RWPE2 (cell line): ENCODE measurements at regions not wholly inside any gene's neighbourhood (a gene's known extent, or its start where the extent isn't known, plus 50 kb on each side); places are given as distances from the start of the nearest gene placed in this dataset.

Experiments
- ATAC-seq: fragments of 200-7000 bp; cut with Tn5 transposase; 3 replicates; pipeline ENCODE4 v1.9.1; 2021; ENCODE audit warnings: low read depth
- DNase-seq: peaks from one replicate; pipeline ENCODE4 v3.0.0-alpha.2; 2020; ENCODE audit warnings: low spot score
- H3K27ac ChIP-seq: fragments of 450-650 bp; 2 replicates; pipeline ENCODE4 v1.5.1; 2017; ENCODE audit warnings: mild to moderate bottlenecking; ENCODE audit not compliant: poor library complexity, severe bottlenecking
- H3K27me3 ChIP-seq: fragments of 250-450 bp; sonication (Bioruptor Pico); 2 replicates; pipeline ENCODE4 v1.5.1; 2021; ENCODE audit warnings: mild to moderate bottlenecking, moderate library complexity; ENCODE audit not compliant: insufficient read depth, poor library complexity, severe bottlenecking
- H3K36me3 ChIP-seq: fragments of 250-450 bp; sonication (Bioruptor Pico); 2 replicates; pipeline ENCODE4 v1.5.1; 2020; ENCODE audit warnings: low read depth, mild to moderate bottlenecking, moderate library complexity
- H3K4me1 ChIP-seq: fragments of 250-450 bp; sonication (Bioruptor Pico); 2 replicates; pipeline ENCODE4 v1.5.1; 2021; ENCODE audit warnings: mild to moderate bottlenecking, moderate library complexity; ENCODE audit not compliant: insufficient read depth, poor library complexity, severe bottlenecking
- H3K4me3 ChIP-seq: fragments of 250-450 bp; sonication (Bioruptor Pico); 2 replicates; pipeline ENCODE4 v1.5.1; 2021; ENCODE audit warnings: mild to moderate bottlenecking, moderate library complexity; ENCODE audit not compliant: severe bottlenecking
- H3K9me3 ChIP-seq: fragments of 250-450 bp; sonication (Bioruptor Pico); 2 replicates; pipeline ENCODE4 v1.5.1; 2021; ENCODE audit warnings: mild to moderate bottlenecking, moderate library complexity; ENCODE audit not compliant: severe bottlenecking
- CTCF ChIP-seq: fragments of 450-650 bp; IDR thresholded peaks from one replicate; pipeline ENCODE4 v1.5.1; 2017; ENCODE audit warnings: mild to moderate bottlenecking, moderate library complexity; ENCODE audit not compliant: poor library complexity, severe bottlenecking

GRCh38 chr7:124674451-124674850, 91.1 kb downstream of the GPR37 start:
- no peaks in the 10 kb centered on the region for H3K9me3 ChIP-seq
- DNase-seq: no peak

GRCh38 chr7:124672011-124672410, 93.6 kb downstream of the GPR37 start:
- Histone ChIP-seq H3K27ac (no peak overlapping the region), H3K36me3 (no peaks in the 10 kb centered on the region), H3K27me3 (no peaks in the 10 kb centered on the region), H3K4me3 (no peak overlapping the region), H3K9me3 (no peaks in the 10 kb centered on the region), H3K4me1 (peaks cover 9% of the 10 kb centered on the region)
- ATAC-seq (peak; percentile 91), DNase-seq (no peak)
- TF ChIP-seq CTCF: no peak

More at GRCh38 chr7:124674451-124674850, 91.1 kb downstream of the GPR37 start:
- H3K27me3 ChIP-seq: no peaks in the 10 kb centered on the region
- H3K4me1 ChIP-seq: peaks cover 9% of the 10 kb centered on the region
- no peak for ATAC-seq
- H3K4me3 ChIP-seq: no peak overlapping the region
- no peak for TF ChIP-seq CTCF
- no peaks in the 10 kb centered on the region for H3K36me3 ChIP-seq
- H3K27ac ChIP-seq: no peak overlapping the region

- no peak overlapping the region for H3K4me3 ChIP-seq
- DNase-seq (no peak), ATAC-seq (no peak)
- no peak overlapping the region for H3K27ac ChIP-seq
- H3K9me3 ChIP-seq: no peaks in the 10 kb centered on the region
- H3K27me3 ChIP-seq: no peaks in the 10 kb centered on the region
- no peaks in the 10 kb centered on the region for H3K36me3 ChIP-seq
- TF ChIP-seq CTCF: no peak
- H3K4me1 ChIP-seq: peaks cover 9% of the 10 kb centered on the region
These were observed 98.1 kb downstream of the GPR37 start for GRCh38 chr7:124667312-124668153.

GRCh38 chr7:124662937-124663336, 102.7 kb downstream of the GPR37 start:
- Histone ChIP-seq H3K36me3 (no peaks in the 10 kb centered on the region), H3K27ac (no peak overlapping the region), H3K9me3 (no peaks in the 10 kb centered on the region), H3K4me3 (no peak overlapping the region), H3K4me1 (no peaks in the 10 kb centered on the region), H3K27me3 (no peaks in the 10 kb centered on the region)
- no peak for ATAC-seq
- TF ChIP-seq CTCF: peak; percentile 17
- no peak for DNase-seq

- no peaks in the 10 kb centered on the region for H3K9me3 ChIP-seq
- ATAC-seq: no peak
- H3K36me3 ChIP-seq: no peaks in the 10 kb centered on the region
- TF ChIP-seq CTCF: no peak
- no peak overlapping the region for H3K27ac ChIP-seq
- no peaks in the 10 kb centered on the region for H3K4me1 ChIP-seq
- no peaks in the 10 kb centered on the region for H3K27me3 ChIP-seq
- no peak for DNase-seq
- no peak overlapping the region for H3K4me3 ChIP-seq
These were observed 103.2 kb downstream of the GPR37 start for GRCh38 chr7:124662372-124662771.
